ENCODE measurements at regions not wholly inside any gene's neighbourhood (a gene's known extent, or its start where the extent isn't known, plus 50 kb on each side); places are given as distances from the start of the nearest gene placed in this dataset.

GRCh38 chr6:105495515-105495914, 92.6 kb upstream of the PREP start:
- H3K36me3 ChIP-seq (ENCODE audit: control insufficient read depth, insufficient read depth, low read length) = no peaks in the 10 kb centered on the region
- no peak for TF ChIP-seq CTCF (IDR thresholded peaks at IDR 0.05; ENCODE audit: insufficient read depth, low read length, poor library complexity, severe bottlenecking)
- DNase-seq (ENCODE audit: low read depth) = no peak

GRCh38 chr6:105494688-105495087, 91.8 kb upstream of the PREP start:
- no peak for TF ChIP-seq CTCF (IDR thresholded peaks at IDR 0.05; ENCODE audit: insufficient read depth, low read length, poor library complexity, severe bottlenecking)
- no peak for DNase-seq (ENCODE audit: low read depth)
- Histone ChIP-seq H3K27me3 (ENCODE audit: control insufficient read depth, insufficient read depth, low read length) (no peaks in the 10 kb centered on the region), H3K36me3 (ENCODE audit: control insufficient read depth, insufficient read depth, low read length) (no peaks in the 10 kb centered on the region), H3K4me3 (ENCODE audit: low read depth, low read length) (no peak overlapping the region)

More at GRCh38 chr6:105495515-105495914, 92.6 kb upstream of the PREP start:
- no peaks in the 10 kb centered on the region for H3K27me3 ChIP-seq (ENCODE audit: control insufficient read depth, insufficient read depth, low read length)
- H3K4me3 ChIP-seq (ENCODE audit: low read depth, low read length) = no peak overlapping the region

GRCh38 chr6:105493736-105494135, 90.9 kb upstream of the PREP start:
- H3K4me3 ChIP-seq (ENCODE audit: low read depth, low read length) = no peak overlapping the region
- no peaks in the 10 kb centered on the region for H3K27me3 ChIP-seq (ENCODE audit: control insufficient read depth, insufficient read depth, low read length)
- no peak for DNase-seq (ENCODE audit: low read depth)
- no peaks in the 10 kb centered on the region for H3K36me3 ChIP-seq (ENCODE audit: control insufficient read depth, insufficient read depth, low read length)
- TF ChIP-seq CTCF (IDR thresholded peaks at IDR 0.05; ENCODE audit: insufficient read depth, low read length, poor library complexity, severe bottlenecking) = no peak

GRCh38 chr6:105492706-105493673, 90.1 kb upstream of the PREP start:
- TF ChIP-seq CTCF (IDR thresholded peaks at IDR 0.05; ENCODE audit: insufficient read depth, low read length, poor library complexity, severe bottlenecking) = no peak
- no peaks in the 10 kb centered on the region for H3K36me3 ChIP-seq (ENCODE audit: control insufficient read depth, insufficient read depth, low read length)
- H3K4me3 ChIP-seq (ENCODE audit: low read depth, low read length) = no peak overlapping the region
- no peaks in the 10 kb centered on the region for H3K27me3 ChIP-seq (ENCODE audit: control insufficient read depth, insufficient read depth, low read length)
- no peak for DNase-seq (ENCODE audit: low read depth)

- no peak for DNase-seq (ENCODE audit: low read depth)
- no peaks in the 10 kb centered on the region for H3K27me3 ChIP-seq (ENCODE audit: control insufficient read depth, insufficient read depth, low read length)
- TF ChIP-seq CTCF (IDR thresholded peaks at IDR 0.05; ENCODE audit: insufficient read depth, low read length, poor library complexity, severe bottlenecking) = no peak
- no peak overlapping the region for H3K4me3 ChIP-seq (ENCODE audit: low read depth, low read length)
- H3K36me3 ChIP-seq (ENCODE audit: control insufficient read depth, insufficient read depth, low read length) = no peaks in the 10 kb centered on the region
Measured at GRCh38 chr6:105489216-105489530, 86.3 kb upstream of the PREP start.
